ENCODE measurements at regions not wholly inside any gene's neighbourhood (a gene's known extent, or its start where the extent isn't known, plus 50 kb on each side); places are given as distances from the start of the nearest gene placed in this dataset.

DNA sequence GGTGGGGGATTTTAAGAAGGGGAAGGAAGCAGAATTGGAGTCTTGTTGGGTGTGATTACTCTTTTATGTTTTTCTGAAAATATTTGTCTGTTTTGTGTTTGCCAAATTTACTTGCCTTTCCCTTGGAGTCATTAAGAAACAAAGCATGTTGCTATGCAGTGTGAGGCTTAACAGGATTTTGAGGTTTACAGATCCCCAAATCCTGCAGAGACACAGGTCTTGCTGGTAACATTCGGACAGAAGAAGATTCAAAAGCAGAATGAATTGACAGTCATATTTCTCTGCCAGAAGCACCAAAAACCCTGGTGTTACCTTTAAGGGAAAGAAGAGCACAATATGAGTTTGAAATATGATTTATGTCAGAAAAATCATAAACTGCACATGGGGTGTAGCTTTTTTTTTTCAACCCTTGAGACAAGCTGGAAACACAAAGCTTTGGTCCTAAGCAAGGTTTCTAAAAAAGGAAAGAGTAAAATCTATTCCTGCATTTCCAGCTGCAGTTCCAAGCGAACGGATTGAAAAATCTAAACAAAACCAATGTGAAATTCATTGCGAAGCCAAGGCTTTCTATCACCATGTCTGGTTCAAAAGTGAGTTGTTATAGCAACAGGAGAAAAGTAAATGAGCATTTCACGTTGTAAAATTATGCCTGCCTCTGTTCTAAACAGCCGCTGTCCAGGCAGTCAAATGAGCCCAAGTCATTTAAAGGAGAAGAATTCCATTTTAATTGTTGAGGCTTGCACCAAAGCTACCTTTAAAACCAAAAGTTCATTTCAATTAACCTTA is 358.9 kb upstream of the SASH1 start:
- TF ChIP-seq, protein P1, sequence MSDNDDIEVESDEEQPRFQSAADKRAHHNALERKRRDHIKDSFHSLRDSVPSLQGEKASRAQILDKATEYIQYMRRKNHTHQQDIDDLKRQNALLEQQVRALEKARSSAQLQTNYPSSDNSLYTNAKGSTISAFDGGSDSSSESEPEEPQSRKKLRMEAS (CRISPR knock-in tag; IDR thresholded peaks at IDR 0.05): no peak
- TF ChIP-seq, protein P2, sequence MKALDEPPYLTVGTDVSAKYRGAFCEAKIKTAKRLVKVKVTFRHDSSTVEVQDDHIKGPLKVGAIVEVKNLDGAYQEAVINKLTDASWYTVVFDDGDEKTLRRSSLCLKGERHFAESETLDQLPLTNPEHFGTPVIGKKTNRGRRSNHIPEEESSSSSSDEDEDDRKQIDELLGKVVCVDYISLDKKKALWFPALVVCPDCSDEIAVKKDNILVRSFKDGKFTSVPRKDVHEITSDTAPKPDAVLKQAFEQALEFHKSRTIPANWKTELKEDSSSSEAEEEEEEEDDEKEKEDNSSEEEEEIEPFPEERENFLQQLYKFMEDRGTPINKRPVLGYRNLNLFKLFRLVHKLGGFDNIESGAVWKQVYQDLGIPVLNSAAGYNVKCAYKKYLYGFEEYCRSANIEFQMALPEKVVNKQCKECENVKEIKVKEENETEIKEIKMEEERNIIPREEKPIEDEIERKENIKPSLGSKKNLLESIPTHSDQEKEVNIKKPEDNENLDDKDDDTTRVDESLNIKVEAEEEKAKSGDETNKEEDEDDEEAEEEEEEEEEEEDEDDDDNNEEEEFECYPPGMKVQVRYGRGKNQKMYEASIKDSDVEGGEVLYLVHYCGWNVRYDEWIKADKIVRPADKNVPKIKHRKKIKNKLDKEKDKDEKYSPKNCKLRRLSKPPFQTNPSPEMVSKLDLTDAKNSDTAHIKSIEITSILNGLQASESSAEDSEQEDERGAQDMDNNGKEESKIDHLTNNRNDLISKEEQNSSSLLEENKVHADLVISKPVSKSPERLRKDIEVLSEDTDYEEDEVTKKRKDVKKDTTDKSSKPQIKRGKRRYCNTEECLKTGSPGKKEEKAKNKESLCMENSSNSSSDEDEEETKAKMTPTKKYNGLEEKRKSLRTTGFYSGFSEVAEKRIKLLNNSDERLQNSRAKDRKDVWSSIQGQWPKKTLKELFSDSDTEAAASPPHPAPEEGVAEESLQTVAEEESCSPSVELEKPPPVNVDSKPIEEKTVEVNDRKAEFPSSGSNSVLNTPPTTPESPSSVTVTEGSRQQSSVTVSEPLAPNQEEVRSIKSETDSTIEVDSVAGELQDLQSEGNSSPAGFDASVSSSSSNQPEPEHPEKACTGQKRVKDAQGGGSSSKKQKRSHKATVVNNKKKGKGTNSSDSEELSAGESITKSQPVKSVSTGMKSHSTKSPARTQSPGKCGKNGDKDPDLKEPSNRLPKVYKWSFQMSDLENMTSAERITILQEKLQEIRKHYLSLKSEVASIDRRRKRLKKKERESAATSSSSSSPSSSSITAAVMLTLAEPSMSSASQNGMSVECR (CRISPR knock-in tag; IDR thresholded peaks at IDR 0.05; ENCODE audit: borderline replicate concordance): no peak
- no peak for TF ChIP-seq TEAD4 (CRISPR knock-in tag; IDR thresholded peaks at IDR 0.05)
- TF ChIP-seq, protein P3, sequence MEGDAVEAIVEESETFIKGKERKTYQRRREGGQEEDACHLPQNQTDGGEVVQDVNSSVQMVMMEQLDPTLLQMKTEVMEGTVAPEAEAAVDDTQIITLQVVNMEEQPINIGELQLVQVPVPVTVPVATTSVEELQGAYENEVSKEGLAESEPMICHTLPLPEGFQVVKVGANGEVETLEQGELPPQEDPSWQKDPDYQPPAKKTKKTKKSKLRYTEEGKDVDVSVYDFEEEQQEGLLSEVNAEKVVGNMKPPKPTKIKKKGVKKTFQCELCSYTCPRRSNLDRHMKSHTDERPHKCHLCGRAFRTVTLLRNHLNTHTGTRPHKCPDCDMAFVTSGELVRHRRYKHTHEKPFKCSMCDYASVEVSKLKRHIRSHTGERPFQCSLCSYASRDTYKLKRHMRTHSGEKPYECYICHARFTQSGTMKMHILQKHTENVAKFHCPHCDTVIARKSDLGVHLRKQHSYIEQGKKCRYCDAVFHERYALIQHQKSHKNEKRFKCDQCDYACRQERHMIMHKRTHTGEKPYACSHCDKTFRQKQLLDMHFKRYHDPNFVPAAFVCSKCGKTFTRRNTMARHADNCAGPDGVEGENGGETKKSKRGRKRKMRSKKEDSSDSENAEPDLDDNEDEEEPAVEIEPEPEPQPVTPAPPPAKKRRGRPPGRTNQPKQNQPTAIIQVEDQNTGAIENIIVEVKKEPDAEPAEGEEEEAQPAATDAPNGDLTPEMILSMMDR (IDR thresholded peaks at IDR 0.05): no peak
- TF ChIP-seq, protein P4, sequence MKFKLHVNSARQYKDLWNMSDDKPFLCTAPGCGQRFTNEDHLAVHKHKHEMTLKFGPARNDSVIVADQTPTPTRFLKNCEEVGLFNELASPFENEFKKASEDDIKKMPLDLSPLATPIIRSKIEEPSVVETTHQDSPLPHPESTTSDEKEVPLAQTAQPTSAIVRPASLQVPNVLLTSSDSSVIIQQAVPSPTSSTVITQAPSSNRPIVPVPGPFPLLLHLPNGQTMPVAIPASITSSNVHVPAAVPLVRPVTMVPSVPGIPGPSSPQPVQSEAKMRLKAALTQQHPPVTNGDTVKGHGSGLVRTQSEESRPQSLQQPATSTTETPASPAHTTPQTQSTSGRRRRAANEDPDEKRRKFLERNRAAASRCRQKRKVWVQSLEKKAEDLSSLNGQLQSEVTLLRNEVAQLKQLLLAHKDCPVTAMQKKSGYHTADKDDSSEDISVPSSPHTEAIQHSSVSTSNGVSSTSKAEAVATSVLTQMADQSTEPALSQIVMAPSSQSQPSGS (CRISPR knock-in tag; IDR thresholded peaks at IDR 0.05; ENCODE audit: borderline replicate concordance, low read depth): no peak
- TF ChIP-seq CREB1 (CRISPR knock-in tag; IDR thresholded peaks at IDR 0.05): no peak
- no peak for TF ChIP-seq ETV6 (CRISPR knock-in tag; IDR thresholded peaks at IDR 0.05)
